HUES6 (cell line): ENCODE measurements at regions not wholly inside any gene's neighbourhood (a gene's known extent, or its start where the extent isn't known, plus 50 kb on each side); places are given as distances from the start of the nearest gene placed in this dataset.
"Not testable (repeated sequence)": the region's sequence is repeated elsewhere in the genome, so short reads cannot be mapped to it uniquely, and the experiment has no call there.

Experiments used
- H3K27ac ChIP-seq: 2 replicates; pipeline ENCODE4 v1.7.0; 2013; ENCODE audit warnings: low read depth, mild to moderate bottlenecking, low read length, inconsistent platforms
- H3K27me3 ChIP-seq: 2 replicates; pipeline ENCODE4 v1.6.1; 2013; ENCODE audit warnings: low read length; ENCODE audit not compliant: control insufficient read depth, insufficient read depth
- H3K36me3 ChIP-seq: 2 replicates; pipeline ENCODE4 v1.6.1; 2013; ENCODE audit warnings: low read length; ENCODE audit not compliant: control insufficient read depth, insufficient read depth
- H3K4me1 ChIP-seq: 2 replicates; pipeline ENCODE4 v1.6.1; 2013; ENCODE audit warnings: low read length; ENCODE audit not compliant: control insufficient read depth, insufficient read depth
- H3K4me3 ChIP-seq: 2 replicates; pipeline ENCODE4 v1.5.1; 2013; ENCODE audit warnings: low read depth, low read length
- H3K9ac ChIP-seq: one replicate; pipeline ENCODE4 v1.6.1; 2013; ENCODE audit warnings: mild to moderate bottlenecking, low read length
- H3K9me3 ChIP-seq: 2 replicates; pipeline ENCODE4 v1.6.1; 2013; ENCODE audit warnings: low read depth, low read length; ENCODE audit not compliant: control insufficient read depth, insufficient read depth

DNA sequence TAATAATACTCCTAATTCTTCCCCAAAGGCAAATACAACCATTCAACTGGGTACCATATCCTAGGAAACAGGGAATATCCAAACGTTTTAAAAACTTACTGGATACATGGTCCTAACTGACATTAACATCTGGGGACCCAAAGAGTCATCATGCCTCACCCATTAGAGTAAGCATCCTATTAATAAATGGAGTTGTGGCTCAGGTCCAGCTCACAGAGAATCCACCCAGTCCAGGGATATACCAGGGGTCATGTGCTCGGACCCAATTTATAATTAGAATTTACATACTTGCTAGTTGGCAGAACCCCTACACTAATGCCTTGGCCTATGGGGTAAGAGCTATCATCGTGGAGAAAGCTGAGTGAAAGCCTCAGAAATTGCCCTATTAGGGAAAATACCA lies 670.0 kb downstream of the XPNPEP1 start:
- no peaks in the 10 kb centered on the region for H3K27me3 ChIP-seq
- H3K9ac ChIP-seq = no peak overlapping the region
- H3K27ac ChIP-seq = no peak overlapping the region
- H3K36me3 ChIP-seq = no peaks in the 10 kb centered on the region
- H3K4me1 ChIP-seq = no peaks in the 10 kb centered on the region
- no peaks in the 10 kb centered on the region for H3K9me3 ChIP-seq
- H3K4me3 ChIP-seq = no peak overlapping the region

DNA sequence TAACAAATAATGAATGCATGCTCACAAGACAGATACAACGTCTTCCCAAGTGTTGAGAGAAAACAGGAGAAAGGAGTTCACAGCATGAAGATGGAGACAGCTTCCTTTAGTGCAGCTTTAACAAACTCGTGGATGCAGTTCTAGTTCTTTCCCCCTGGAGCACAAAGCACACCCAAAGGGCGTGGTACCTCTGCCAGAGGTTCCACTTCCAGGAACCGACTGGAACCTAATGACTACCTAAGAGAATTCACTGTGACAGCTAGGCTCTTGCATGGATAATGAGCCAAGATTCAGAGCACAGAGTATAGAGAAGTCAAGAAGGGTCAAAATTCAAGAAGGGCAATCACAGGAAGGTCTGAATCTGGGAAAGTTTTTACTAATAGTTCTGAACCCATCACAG lies 673.2 kb downstream of the XPNPEP1 start:
- no peak overlapping the region for H3K27ac ChIP-seq
- H3K36me3 ChIP-seq = no peaks in the 10 kb centered on the region
- no peaks in the 10 kb centered on the region for H3K9me3 ChIP-seq
- no peak overlapping the region for H3K9ac ChIP-seq
- no peaks in the 10 kb centered on the region for H3K4me1 ChIP-seq
- no peak overlapping the region for H3K4me3 ChIP-seq
- no peaks in the 10 kb centered on the region for H3K27me3 ChIP-seq

DNA sequence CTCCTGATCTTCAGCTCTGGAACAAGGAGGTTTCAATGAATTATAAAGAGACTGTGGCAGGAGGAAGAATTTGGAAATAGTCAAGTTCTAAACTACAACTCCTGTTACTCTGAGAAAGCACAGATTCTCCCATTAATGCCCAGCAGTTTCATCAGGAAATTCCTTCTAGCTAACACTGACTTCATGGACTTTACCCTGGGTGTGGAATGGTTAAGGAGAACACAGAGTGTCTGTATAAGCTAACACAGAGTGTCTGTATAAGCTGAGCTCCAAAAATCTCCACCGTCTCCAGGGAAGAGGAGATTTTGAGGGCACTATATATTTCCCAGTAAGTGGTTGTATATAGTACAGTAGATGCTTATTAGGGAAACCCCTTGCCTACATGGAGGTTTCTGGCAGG lies 675.5 kb downstream of the XPNPEP1 start:
- no peak overlapping the region for H3K27ac ChIP-seq
- H3K27me3 ChIP-seq = no peaks in the 10 kb centered on the region

DNA sequence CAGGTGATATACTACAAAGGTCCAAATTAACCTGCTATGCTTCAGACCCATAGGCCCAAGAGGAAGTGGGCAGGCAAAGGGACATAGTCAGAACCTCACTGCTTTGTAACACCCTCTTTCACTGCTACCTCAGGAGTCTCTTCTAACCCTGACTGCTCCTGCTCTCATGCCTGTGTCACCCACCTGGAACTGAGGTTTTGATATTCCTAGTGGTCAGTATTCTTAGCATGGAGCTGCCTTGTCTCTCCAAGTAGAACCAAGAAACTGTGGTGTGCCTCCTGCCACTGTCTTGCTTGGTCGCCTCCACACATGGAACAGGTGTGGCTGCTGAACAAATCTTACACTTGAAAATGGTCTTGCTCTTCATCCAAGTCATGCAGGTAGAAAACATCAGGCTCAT lies 677.5 kb downstream of the XPNPEP1 start:
- no peaks in the 10 kb centered on the region for H3K4me1 ChIP-seq
- no peaks in the 10 kb centered on the region for H3K27me3 ChIP-seq
- no peak overlapping the region for H3K4me3 ChIP-seq
- no peak overlapping the region for H3K27ac ChIP-seq
- H3K9me3 ChIP-seq = 0 out of 2 replicates have a peak, but pooled peaks cover 3% of the 10 kb centered on the region
- H3K36me3 ChIP-seq = no peaks in the 10 kb centered on the region
- H3K9ac ChIP-seq = no peak overlapping the region

More for the DNA sequence above, 675.5 kb downstream of the XPNPEP1 start:
- Histone ChIP-seq H3K4me3 (no peak overlapping the region), H3K36me3 (no peaks in the 10 kb centered on the region), H3K9me3 (0 out of 2 replicates have a peak, but pooled peaks cover 3% of the 10 kb centered on the region), H3K9ac (no peak overlapping the region), H3K4me1 (no peaks in the 10 kb centered on the region)

DNA sequence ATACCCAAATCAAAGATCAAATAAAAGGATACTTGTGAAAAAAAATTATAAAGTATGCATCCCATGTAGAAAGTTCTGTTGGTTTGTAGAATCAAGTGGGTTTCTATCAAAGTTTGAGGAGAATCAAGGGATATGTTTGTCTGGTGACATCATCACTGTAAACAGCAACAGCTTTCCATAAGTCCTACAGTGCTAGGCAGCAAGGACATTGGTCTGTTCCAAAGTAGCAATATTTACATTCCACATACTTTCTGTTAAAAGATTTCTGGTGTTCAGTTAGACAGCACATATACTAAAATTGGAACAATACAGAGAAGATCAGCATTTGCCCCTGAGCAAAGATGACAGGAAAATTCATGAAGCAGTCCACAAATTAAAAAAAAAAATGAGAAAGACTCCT lies 683.9 kb downstream of the XPNPEP1 start:
- H3K4me1 ChIP-seq = no peaks in the 10 kb centered on the region
- 0 out of 2 replicates have a peak, but pooled peaks cover 3% of the 10 kb centered on the region for H3K9me3 ChIP-seq
- no peak overlapping the region for H3K4me3 ChIP-seq
- H3K36me3 ChIP-seq = no peaks in the 10 kb centered on the region
- H3K9ac ChIP-seq = no peak overlapping the region
- no peaks in the 10 kb centered on the region for H3K27me3 ChIP-seq
- no peak overlapping the region for H3K27ac ChIP-seq

DNA sequence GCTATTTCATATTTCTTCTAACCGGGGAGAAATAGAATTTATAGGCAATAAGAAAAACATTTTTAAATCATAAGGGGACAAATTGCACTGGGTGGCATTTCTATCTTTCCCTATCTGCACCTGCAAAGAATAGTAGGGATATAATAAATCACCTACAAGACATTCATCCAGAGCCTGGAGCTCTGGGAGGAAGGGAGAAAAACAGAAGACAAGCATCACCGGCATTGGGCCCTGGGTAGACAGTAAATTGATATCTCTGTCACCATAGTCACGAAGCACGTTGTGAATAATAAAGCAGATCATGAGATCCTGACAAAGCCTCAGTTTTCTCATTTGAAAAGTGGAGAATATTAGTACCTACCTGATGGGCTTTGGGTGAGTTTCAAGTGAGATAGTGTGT lies 685.6 kb downstream of the XPNPEP1 start:
- Histone ChIP-seq H3K4me1 (no peaks in the 10 kb centered on the region), H3K4me3 (no peak overlapping the region), H3K36me3 (no peaks in the 10 kb centered on the region), H3K9me3 (no peaks in the 10 kb centered on the region), H3K9ac (no peak overlapping the region), H3K27me3 (no peaks in the 10 kb centered on the region), H3K27ac (no peak overlapping the region)

DNA sequence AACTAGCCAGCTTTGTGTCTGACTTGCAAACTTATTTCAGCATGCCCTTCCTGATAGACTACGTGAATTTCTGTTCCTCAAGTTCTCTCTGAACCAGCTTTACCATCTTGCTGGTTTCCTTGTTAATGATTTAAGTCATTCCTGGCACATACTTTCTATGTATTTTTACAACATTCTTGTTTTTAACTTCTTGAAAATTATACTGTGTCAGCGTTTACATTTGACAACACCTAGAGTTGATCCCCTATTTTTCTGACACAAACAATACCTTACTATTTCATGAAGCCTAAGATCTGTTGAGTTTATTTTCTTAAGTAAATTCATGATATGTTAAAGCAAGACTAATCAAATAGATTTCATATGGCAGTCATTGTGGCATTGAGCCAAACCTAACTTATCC lies 686.3 kb downstream of the XPNPEP1 start:
- no peaks in the 10 kb centered on the region for H3K9me3 ChIP-seq
- H3K27me3 ChIP-seq = no peaks in the 10 kb centered on the region
- no peak overlapping the region for H3K9ac ChIP-seq
- no peak overlapping the region for H3K4me3 ChIP-seq
- H3K36me3 ChIP-seq = no peaks in the 10 kb centered on the region
- H3K27ac ChIP-seq = no peak overlapping the region
- H3K4me1 ChIP-seq = no peaks in the 10 kb centered on the region

DNA sequence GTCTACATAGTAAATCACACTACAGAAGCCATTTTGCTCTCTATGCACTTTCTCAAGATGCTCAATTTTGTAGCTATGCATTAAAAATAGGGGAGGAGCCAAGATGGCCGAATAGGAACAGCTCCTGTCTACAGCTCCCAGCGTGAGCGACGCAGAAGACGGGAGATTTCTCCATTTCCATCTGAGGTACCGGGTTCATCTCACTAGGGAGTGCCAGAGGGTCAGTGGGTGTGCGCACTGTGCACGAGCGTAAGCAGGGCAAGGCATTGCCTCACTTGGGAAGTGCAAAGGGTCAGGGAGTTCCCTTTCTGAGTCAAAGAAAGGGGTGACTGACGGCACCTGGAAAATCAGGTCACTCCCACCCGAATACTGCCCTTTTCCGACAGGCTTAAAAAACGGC lies 699.8 kb downstream of the XPNPEP1 start:
- not testable (repeated sequence) for H3K27me3 ChIP-seq, H3K4me3 ChIP-seq, H3K9ac ChIP-seq, H3K27ac ChIP-seq, H3K4me1 ChIP-seq, H3K36me3 ChIP-seq
- peaks cover 13% of the 10 kb centered on the region for H3K9me3 ChIP-seq

DNA sequence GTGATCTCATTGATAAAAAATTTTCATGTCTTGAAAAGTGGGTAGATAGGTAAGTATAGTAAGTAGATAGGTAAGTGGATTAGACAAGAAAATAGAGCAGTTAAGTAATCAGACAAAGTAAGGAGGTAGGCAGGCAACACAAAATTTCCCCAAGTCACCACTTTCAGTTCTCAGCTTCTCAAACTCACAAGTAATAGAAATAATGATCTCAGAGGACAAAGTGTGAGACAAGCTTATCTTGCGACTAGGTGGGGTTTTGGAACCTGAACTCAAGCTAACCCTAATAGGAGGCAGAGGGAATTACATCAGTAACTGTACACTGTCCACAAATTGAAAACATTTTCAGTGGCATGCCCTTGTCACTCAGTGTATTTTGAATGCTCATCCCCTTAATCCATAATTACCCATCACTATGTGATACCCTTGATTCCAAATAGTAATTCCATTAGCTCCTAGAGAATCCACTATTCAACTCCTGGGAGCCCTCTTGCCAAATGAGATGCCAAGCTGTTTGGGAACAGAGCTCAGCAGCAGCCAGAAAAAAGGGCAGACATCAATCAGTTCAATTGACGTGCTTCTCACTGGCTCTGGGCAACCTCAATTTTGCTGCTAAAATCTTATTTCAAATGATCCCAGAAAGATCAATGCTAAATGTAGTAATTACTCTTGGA lies 703.2 kb downstream of the XPNPEP1 start:
- peaks cover 13% of the 10 kb centered on the region for H3K9me3 ChIP-seq
- H3K4me3 ChIP-seq = no peak overlapping the region
- no peaks in the 10 kb centered on the region for H3K27me3 ChIP-seq
- H3K27ac ChIP-seq = no peak overlapping the region
- H3K9ac ChIP-seq = no peak overlapping the region
- H3K36me3 ChIP-seq = no peaks in the 10 kb centered on the region
- H3K4me1 ChIP-seq = no peaks in the 10 kb centered on the region

DNA sequence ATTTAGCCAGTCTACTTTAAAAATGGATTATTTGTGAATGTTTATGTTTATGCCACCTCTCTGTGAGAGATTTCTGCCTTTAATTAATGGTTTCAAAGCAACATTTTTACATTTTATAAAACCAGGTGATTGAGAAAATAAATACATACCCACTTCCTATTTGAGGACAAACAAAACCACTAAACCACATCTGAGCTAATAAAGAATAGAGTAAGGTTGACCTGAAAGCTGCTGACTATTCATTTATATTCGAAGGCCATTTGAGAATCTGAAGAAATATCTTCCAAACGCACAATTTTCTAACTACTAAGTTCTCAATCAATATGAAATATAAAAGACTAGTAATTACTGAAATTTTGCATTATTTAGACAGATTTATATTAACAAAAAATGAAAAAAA lies 705.1 kb downstream of the XPNPEP1 start:
- Histone ChIP-seq H3K4me1 (no peaks in the 10 kb centered on the region), H3K27ac (no peak overlapping the region), H3K9me3 (peaks cover 7% of the 10 kb centered on the region; the same call in 1 of the 2 replicates), H3K27me3 (no peaks in the 10 kb centered on the region), H3K36me3 (no peaks in the 10 kb centered on the region), H3K4me3 (no peak overlapping the region), H3K9ac (no peak overlapping the region)

DNA sequence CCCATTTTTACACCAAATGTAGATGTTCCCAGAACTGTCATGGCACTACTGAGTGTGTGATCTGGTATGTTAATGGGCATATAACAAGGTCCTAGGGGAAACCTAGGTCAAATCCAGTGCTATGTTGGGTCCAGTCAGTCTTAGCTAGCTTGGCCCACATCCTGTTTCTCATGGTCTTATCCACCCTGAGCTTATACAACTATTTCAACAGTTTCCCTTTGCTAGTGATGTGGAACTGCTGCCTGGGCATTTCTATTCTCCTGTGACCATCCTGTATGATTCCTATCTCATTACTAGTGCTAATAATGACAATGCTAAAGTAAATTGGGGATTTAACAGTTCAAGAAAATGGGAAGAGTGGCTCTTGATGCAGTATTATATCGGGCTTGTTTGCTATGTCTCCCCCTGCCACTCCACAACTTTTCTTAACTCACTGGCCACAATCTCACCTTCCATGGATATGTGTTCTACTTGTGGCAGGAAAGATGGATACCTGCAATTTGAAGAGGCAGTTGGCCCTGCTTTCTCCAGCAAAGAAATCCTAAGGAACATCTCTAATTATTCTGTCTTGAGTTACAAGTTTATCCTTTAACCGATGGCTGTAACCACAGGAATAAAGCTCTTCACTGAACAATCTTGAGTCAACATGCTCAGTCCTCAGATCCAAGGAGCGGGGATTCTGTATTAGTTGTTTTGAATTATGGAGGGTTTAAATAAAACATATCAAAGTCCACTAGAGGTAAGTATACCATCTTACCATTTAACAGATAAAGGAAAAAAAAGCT lies 707.8 kb downstream of the XPNPEP1 start:
- no peaks in the 10 kb centered on the region for H3K36me3 ChIP-seq
- no peaks in the 10 kb centered on the region for H3K4me1 ChIP-seq
- H3K9ac ChIP-seq = no peak overlapping the region
- no peak overlapping the region for H3K27ac ChIP-seq
- H3K27me3 ChIP-seq = no peaks in the 10 kb centered on the region
- no peak overlapping the region for H3K4me3 ChIP-seq
- H3K9me3 ChIP-seq = 0 out of 2 replicates have a peak, but pooled peaks cover 2% of the 10 kb centered on the region
